B cell (primary cell): ENCODE measurements at regions not wholly inside any gene's neighbourhood (a gene's known extent, or its start where the extent isn't known, plus 50 kb on each side); places are given as distances from the start of the nearest gene placed in this dataset.

Source experiments
- CTCF ChIP-seq: fragments of 200-600 bp; IDR thresholded peaks from one replicate; pipeline ENCODE4 v1.8.0; 2022; ENCODE audit warnings: antibody characterized with exemption, mild to moderate bottlenecking
- EZH2 ChIP-seq: IDR thresholded peaks from 2 replicates; pipeline ENCODE4 v1.6.1; 2012; ENCODE audit warnings: borderline replicate concordance, low read depth, mild to moderate bottlenecking, moderate library complexity, low read length; ENCODE audit not compliant: insufficient read depth, poor library complexity, severe bottlenecking

DNA sequence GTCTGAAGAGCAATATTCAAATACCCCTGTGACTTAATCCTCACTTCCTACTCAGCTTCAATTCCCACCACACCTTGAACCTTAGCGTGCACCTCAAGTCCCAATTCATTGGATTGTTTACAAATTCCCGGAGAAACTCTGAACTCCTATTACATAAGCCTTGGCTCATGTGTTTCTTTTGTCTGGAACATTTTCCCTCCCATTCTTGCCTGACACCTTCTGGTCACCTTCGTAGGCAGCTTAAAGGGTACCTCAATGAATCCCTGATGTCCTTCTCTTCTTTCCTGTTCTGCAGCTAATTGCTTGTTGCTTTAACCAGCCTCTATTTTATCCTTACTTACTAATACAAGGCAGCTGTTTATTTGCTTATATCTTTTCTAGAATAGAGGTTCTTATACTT lies 85.0 kb upstream of the SEL1L start:
- TF ChIP-seq EZH2 (no peak), CTCF (no peak)
